ENCODE measurements at regions not wholly inside any gene's neighbourhood (a gene's known extent, or its start where the extent isn't known, plus 50 kb on each side); places are given as distances from the start of the nearest gene placed in this dataset.

GRCh38 chr14:104371917-104372316 lies 207.6 kb upstream of the C14orf180 start:
- Histone ChIP-seq H3K9me3 (ENCODE audit: control insufficient read depth in 1 of 2, insufficient read depth in 1 of 2, low read length in 2 of 2) (peaks cover 0 to 11% of the 10 kb centered on the region in 2 experiments), H3K4me3 (ENCODE audit: low read length) (no peak overlapping the region), H3K27ac (ENCODE audit: low read depth in 1 of 2, low read length in 2 of 2) (no peak overlapping the region), H3K27me3 (ENCODE audit: control insufficient read depth in 1 of 2, insufficient read depth in 2 of 2, low read length in 2 of 2) (no peaks in the 10 kb centered on the region), H3K4me1 (ENCODE audit: insufficient read depth, low read length) (peaks cover 12% of the 10 kb centered on the region), H3K36me3 (ENCODE audit: insufficient read depth, low read length) (no peaks in the 10 kb centered on the region)
- ChIA-PET POLR2A (no interaction called here), CTCF (no interaction called here)
- Mint-ChIP-seq H3K4me3 (no peak overlapping the region), H3K36me3 (ENCODE audit: low read depth) (no peaks in the 10 kb centered on the region), H3K9me3 (no peaks in the 10 kb centered on the region), H3K27ac (no peak overlapping the region), H3K27me3 (no peaks in the 10 kb centered on the region), H3K4me1 (ENCODE audit: low read depth) (no peaks in the 10 kb centered on the region)
- no peak for ATAC-seq (ENCODE audit: poor library complexity)
- TF ChIP-seq CTCF (IDR thresholded peaks at IDR 0.05), result no peak
- DNase-seq, result no peak
- intact Hi-C loops (cut with DNase I, micrococcal nuclease), result no loop called here

- ChIA-PET POLR2A (no interaction called here), CTCF (no interaction called here)
- Histone ChIP-seq H3K9me3 (ENCODE audit: control insufficient read depth in 1 of 2, insufficient read depth in 1 of 2, low read length in 2 of 2) (peaks cover 0 to 5% of the 10 kb centered on the region in 2 experiments), H3K27ac (ENCODE audit: low read depth in 1 of 2, low read length in 2 of 2) (no peak overlapping the region), H3K4me3 (ENCODE audit: low read length) (no peak overlapping the region), H3K36me3 (ENCODE audit: insufficient read depth, low read length) (no peaks in the 10 kb centered on the region), H3K4me1 (ENCODE audit: insufficient read depth, low read length) (peaks cover 12% of the 10 kb centered on the region), H3K27me3 (ENCODE audit: control insufficient read depth in 1 of 2, insufficient read depth in 2 of 2, low read length in 2 of 2) (no peaks in the 10 kb centered on the region)
- DNase-seq (no peak), ATAC-seq (ENCODE audit: poor library complexity) (no peak)
- H3K27ac Mint-ChIP-seq, result no peak overlapping the region
- TF ChIP-seq CTCF (IDR thresholded peaks at IDR 0.05), result no peak
- no peaks in the 10 kb centered on the region for H3K27me3 Mint-ChIP-seq
- H3K9me3 Mint-ChIP-seq, result no peaks in the 10 kb centered on the region
- no peaks in the 10 kb centered on the region for H3K36me3 Mint-ChIP-seq (ENCODE audit: low read depth)
- H3K4me1 Mint-ChIP-seq (ENCODE audit: low read depth), result no peaks in the 10 kb centered on the region
- intact Hi-C loops (cut with DNase I, micrococcal nuclease), result no loop called here
- H3K4me3 Mint-ChIP-seq, result no peak overlapping the region
These were observed 207.0 kb upstream of the C14orf180 start for GRCh38 chr14:104372390-104373054.

GRCh38 chr14:104373055-104373854 lies 206.3 kb upstream of the C14orf180 start:
- intact Hi-C loops (cut with DNase I, micrococcal nuclease), result no loop called here
- H3K27me3 Mint-ChIP-seq, result no peaks in the 10 kb centered on the region
- ChIA-PET POLR2A (no interaction called here), CTCF (no interaction called here)
- Histone ChIP-seq H3K9me3 (ENCODE audit: control insufficient read depth in 1 of 2, insufficient read depth in 1 of 2, low read length in 2 of 2) (no peaks in the 10 kb centered on the region), H3K27ac (ENCODE audit: low read depth in 1 of 2, low read length in 2 of 2) (no peak overlapping the region), H3K4me1 (ENCODE audit: insufficient read depth, low read length) (peaks cover 12% of the 10 kb centered on the region), H3K36me3 (ENCODE audit: insufficient read depth, low read length) (no peaks in the 10 kb centered on the region), H3K4me3 (ENCODE audit: low read length) (no peak overlapping the region), H3K27me3 (ENCODE audit: control insufficient read depth in 1 of 2, insufficient read depth in 2 of 2, low read length in 2 of 2) (no peaks in the 10 kb centered on the region)
- ATAC-seq (ENCODE audit: poor library complexity) (no peak), DNase-seq (no peak)
- no peak overlapping the region for H3K27ac Mint-ChIP-seq
- H3K9me3 Mint-ChIP-seq, result no peaks in the 10 kb centered on the region
- H3K36me3 Mint-ChIP-seq (ENCODE audit: low read depth), result no peaks in the 10 kb centered on the region
- TF ChIP-seq CTCF (IDR thresholded peaks at IDR 0.05), result no peak
- no peaks in the 10 kb centered on the region for H3K4me1 Mint-ChIP-seq (ENCODE audit: low read depth)
- H3K4me3 Mint-ChIP-seq, result no peak overlapping the region
